Activated CD4-positive, alpha-beta memory T cell treated with anti-CD3 and anti-CD28 coated beads for 36 hours (primary cell): ENCODE measurements at regions not wholly inside any gene's neighbourhood (a gene's known extent, or its start where the extent isn't known, plus 50 kb on each side); places are given as distances from the start of the nearest gene placed in this dataset.
"Not testable (repeated sequence)": the region's sequence is repeated elsewhere in the genome, so short reads cannot be mapped to it uniquely, and the experiment has no call there.

Source experiments
- CTCF ChIA-PET: fragments of 350-600 bp; sonication (Branson Sonifier 250); formaldehyde crosslinking; loops from one replicate; lab custom pipeline; 2021; ENCODE audit warnings: antibody characterized with exemption, inconsistent platforms; lab: Charles Lee
- POLR2A ChIA-PET: fragments of 350-600 bp; sonication (Branson Sonifier 250); formaldehyde crosslinking; loops from one replicate; lab custom pipeline; 2021; ENCODE audit warnings: antibody characterized with exemption; lab: Charles Lee
- DNase-seq: peaks from one replicate; pipeline ENCODE4 v3.0.0-alpha.2; 2020
- H3K27ac Mint-ChIP-seq: one replicate; pipeline ENCODE4 v1.8.0; 2021; ENCODE audit warnings: mixed read lengths
- H3K27me3 Mint-ChIP-seq: one replicate; pipeline ENCODE4 v1.8.0; 2021; ENCODE audit warnings: mixed read lengths
- H3K36me3 Mint-ChIP-seq: one replicate; pipeline ENCODE4 v1.8.0; 2021; ENCODE audit warnings: mixed read lengths
- H3K4me1 Mint-ChIP-seq: one replicate; pipeline ENCODE4 v1.8.0; 2021; ENCODE audit warnings: low read depth, mixed read lengths
- H3K4me3 Mint-ChIP-seq: one replicate; pipeline ENCODE4 v1.8.0; 2021; ENCODE audit warnings: mild to moderate bottlenecking, mixed read lengths
- H3K9me3 Mint-ChIP-seq: one replicate; pipeline ENCODE4 v1.8.0; 2021; ENCODE audit warnings: mixed read lengths
- intact Hi-C: fragments of 100-400 bp; cut with micrococcal nuclease; formaldehyde crosslinking; loops from one replicate; pipeline ENCODE4 v1.15.1; 2023

GRCh38 chr4:31169846-31170245 is 449.7 kb downstream of the PCDH7 start:
- Mint-ChIP-seq H3K27me3 (no peaks in the 10 kb centered on the region), H3K4me3 (no peak overlapping the region), H3K36me3 (no peaks in the 10 kb centered on the region), H3K27ac (no peak overlapping the region), H3K9me3 (peaks cover 9% of the 10 kb centered on the region), H3K4me1 (no peaks in the 10 kb centered on the region)
- DNase-seq: no peak
- POLR2A ChIA-PET: interaction anchor here (0.6 kb wide), 1 partner anchor 1356 kb away, joined by 3 read pairs; no protein-coding TSS in a partner anchor
- intact Hi-C loops: no loop called here
- CTCF ChIA-PET: interaction anchor here (0.7 kb wide), 1 partner anchor 36 kb away, joined by 3 read pairs; no protein-coding TSS in a partner anchor

- H3K4me3 Mint-ChIP-seq: no peak overlapping the region
- no peak overlapping the region for H3K27ac Mint-ChIP-seq
- ChIA-PET CTCF (no interaction called here), POLR2A (no interaction called here)
- H3K27me3 Mint-ChIP-seq: no peaks in the 10 kb centered on the region
- H3K36me3 Mint-ChIP-seq: no peaks in the 10 kb centered on the region
- H3K4me1 Mint-ChIP-seq: no peaks in the 10 kb centered on the region
- intact Hi-C loops: no loop called here
- H3K9me3 Mint-ChIP-seq: peaks cover 15% of the 10 kb centered on the region
- no peak for DNase-seq
These were observed 451.2 kb downstream of the PCDH7 start for GRCh38 chr4:31171362-31171761.

GRCh38 chr4:31175242-31175910 is 455.2 kb downstream of the PCDH7 start:
- H3K4me3 Mint-ChIP-seq: no peak overlapping the region
- H3K9me3 Mint-ChIP-seq: peaks cover 11% of the 10 kb centered on the region
- no peak for DNase-seq
- no peaks in the 10 kb centered on the region for H3K36me3 Mint-ChIP-seq
- ChIA-PET CTCF (no interaction called here), POLR2A (no interaction called here)
- no peaks in the 10 kb centered on the region for H3K27me3 Mint-ChIP-seq
- intact Hi-C loops: no loop called here
- no peaks in the 10 kb centered on the region for H3K4me1 Mint-ChIP-seq
- H3K27ac Mint-ChIP-seq: no peak overlapping the region

- ChIA-PET CTCF (no interaction called here), POLR2A (no interaction called here)
- Mint-ChIP-seq H3K4me3 (no peak overlapping the region), H3K36me3 (no peaks in the 10 kb centered on the region), H3K27ac (no peak overlapping the region), H3K27me3 (no peaks in the 10 kb centered on the region), H3K9me3 (peaks cover 10% of the 10 kb centered on the region), H3K4me1 (no peaks in the 10 kb centered on the region)
- no peak for DNase-seq
- intact Hi-C loops: no loop called here
These were observed 463.1 kb downstream of the PCDH7 start for GRCh38 chr4:31183256-31183655.

- DNase-seq: no peak
- Mint-ChIP-seq H3K27ac (no peak overlapping the region), H3K27me3 (no peaks in the 10 kb centered on the region), H3K36me3 (no peaks in the 10 kb centered on the region), H3K4me3 (no peak overlapping the region), H3K9me3 (peaks cover 13% of the 10 kb centered on the region), H3K4me1 (no peaks in the 10 kb centered on the region)
- POLR2A ChIA-PET: no interaction called here
- intact Hi-C loops: no loop called here
- CTCF ChIA-PET: no interaction called here
These were observed 464.9 kb downstream of the PCDH7 start for GRCh38 chr4:31185014-31185585.

GRCh38 chr4:31187979-31188378 is 467.8 kb downstream of the PCDH7 start:
- Mint-ChIP-seq H3K4me1 (no peaks in the 10 kb centered on the region), H3K27me3 (no peaks in the 10 kb centered on the region), H3K36me3 (no peaks in the 10 kb centered on the region), H3K9me3 (peaks cover 17% of the 10 kb centered on the region), H3K27ac (no peak overlapping the region), H3K4me3 (no peak overlapping the region)
- DNase-seq: no peak
- CTCF ChIA-PET: no interaction called here
- POLR2A ChIA-PET: no interaction called here
- intact Hi-C loops: no loop called here

- H3K9me3 Mint-ChIP-seq: peaks cover 11% of the 10 kb centered on the region
- no peak overlapping the region for H3K4me3 Mint-ChIP-seq
- DNase-seq: no peak
- H3K36me3 Mint-ChIP-seq: no peaks in the 10 kb centered on the region
- no peaks in the 10 kb centered on the region for H3K4me1 Mint-ChIP-seq
- no peaks in the 10 kb centered on the region for H3K27me3 Mint-ChIP-seq
- CTCF ChIA-PET: no interaction called here
- POLR2A ChIA-PET: no interaction called here
- H3K27ac Mint-ChIP-seq: no peak overlapping the region
- intact Hi-C loops: no loop called here
These were observed 469.8 kb downstream of the PCDH7 start for GRCh38 chr4:31189938-31190337.

GRCh38 chr4:31190671-31191070 is 470.5 kb downstream of the PCDH7 start:
- Mint-ChIP-seq H3K27me3 (no peaks in the 10 kb centered on the region), H3K4me1 (no peaks in the 10 kb centered on the region), H3K9me3 (peaks cover 11% of the 10 kb centered on the region), H3K4me3 (no peak overlapping the region), H3K27ac (no peak overlapping the region), H3K36me3 (no peaks in the 10 kb centered on the region)
- no peak for DNase-seq
- ChIA-PET CTCF (no interaction called here), POLR2A (no interaction called here)
- intact Hi-C loops: no loop called here

- Mint-ChIP-seq H3K9me3 (peaks cover 19% of the 10 kb centered on the region), H3K27me3 (no peaks in the 10 kb centered on the region), H3K36me3 (no peaks in the 10 kb centered on the region), H3K4me1 (no peaks in the 10 kb centered on the region), H3K27ac (no peak overlapping the region), H3K4me3 (no peak overlapping the region)
- no peak for DNase-seq
- POLR2A ChIA-PET: no interaction called here
- intact Hi-C loops: no loop called here
- CTCF ChIA-PET: no interaction called here
These were observed 472.2 kb downstream of the PCDH7 start for GRCh38 chr4:31192341-31192740.

- POLR2A ChIA-PET: no interaction called here
- Mint-ChIP-seq H3K4me3 (no peak overlapping the region), H3K9me3 (peaks cover 18% of the 10 kb centered on the region), H3K27me3 (no peaks in the 10 kb centered on the region), H3K27ac (no peak overlapping the region), H3K36me3 (no peaks in the 10 kb centered on the region), H3K4me1 (no peaks in the 10 kb centered on the region)
- intact Hi-C loops: no loop called here
- CTCF ChIA-PET: interaction anchor here (0.6 kb wide), 1 partner anchor 13 kb away, joined by 6 read pairs; no protein-coding TSS in a partner anchor
- DNase-seq: no peak
These were observed 473.4 kb downstream of the PCDH7 start for GRCh38 chr4:31193521-31193920.

GRCh38 chr4:31194823-31195222 is 474.7 kb downstream of the PCDH7 start:
- Mint-ChIP-seq H3K9me3 (peaks cover 28% of the 10 kb centered on the region), H3K36me3 (no peaks in the 10 kb centered on the region), H3K27me3 (no peaks in the 10 kb centered on the region), H3K27ac (no peak overlapping the region), H3K4me3 (no peak overlapping the region), H3K4me1 (no peaks in the 10 kb centered on the region)
- ChIA-PET CTCF (no interaction called here), POLR2A (no interaction called here)
- intact Hi-C loops: no loop called here
- DNase-seq: no peak

- intact Hi-C loops: no loop called here
- Mint-ChIP-seq H3K9me3 (peaks cover 29% of the 10 kb centered on the region), H3K27ac (no peak overlapping the region), H3K36me3 (no peaks in the 10 kb centered on the region), H3K27me3 (no peaks in the 10 kb centered on the region), H3K4me1 (no peaks in the 10 kb centered on the region), H3K4me3 (no peak overlapping the region)
- no peak for DNase-seq
- ChIA-PET CTCF (no interaction called here), POLR2A (no interaction called here)
These were observed 479.5 kb downstream of the PCDH7 start for GRCh38 chr4:31199644-31200043.

GRCh38 chr4:31202054-31202453 is 481.9 kb downstream of the PCDH7 start:
- H3K4me1 Mint-ChIP-seq, H3K4me3 Mint-ChIP-seq, H3K27me3 Mint-ChIP-seq, H3K27ac Mint-ChIP-seq, POLR2A ChIA-PET, intact Hi-C loops, CTCF ChIA-PET, DNase-seq, H3K36me3 Mint-ChIP-seq: not testable (repeated sequence)
- peaks cover 21% of the 10 kb centered on the region for H3K9me3 Mint-ChIP-seq
